OCI-LY7 (cell line): ENCODE measurements at regions not wholly inside any gene's neighbourhood (a gene's known extent, or its start where the extent isn't known, plus 50 kb on each side); places are given as distances from the start of the nearest gene placed in this dataset.
"Not testable (repeated sequence)": the region's sequence is repeated elsewhere in the genome, so short reads cannot be mapped to it uniquely, and the experiment has no call there.

Experiments
- BruUV-seq: library from RNA; stranded (reverse); fragments of 400-500 nt; replicated peaks from 2 replicates; lab custom pipeline; 2021; lab: Mats Ljungman, UMichigan
- CTCF ChIA-PET: fragments of 300-600 bp; sonication (Branson Sonifier 250); formaldehyde crosslinking; loops from one replicate; lab custom pipeline; 2022; ENCODE audit warnings: antibody characterized with exemption; ENCODE audit not compliant: unreplicated experiment; lab: Charles Lee
- POLR2A ChIA-PET: fragments of 300-600 bp; sonication (Branson Sonifier 250); formaldehyde crosslinking; loops from one replicate; lab custom pipeline; 2022; ENCODE audit warnings: antibody characterized with exemption; lab: Charles Lee
- DNase-seq: peaks from one replicate; pipeline ENCODE4 v3.0.0-alpha.2; 2015; ENCODE audit warnings: low spot score
- H2AFZ ChIP-seq: fragments of 200-600 bp; sonication (generic), shearing (Covaris generic); 2 replicates; pipeline ENCODE4 v1.6.1; 2014; ENCODE audit warnings: mild to moderate bottlenecking, antibody characterized with exemption, low read length, moderate library complexity
- H3K27ac ChIP-seq: fragments of 200-600 bp; sonication (generic); 2 replicates; pipeline ENCODE4 v1.5.1; 2014; ENCODE audit warnings: mixed run types, low read depth, mild to moderate bottlenecking, moderate library complexity, low read length, inconsistent platforms; ENCODE audit not compliant: poor library complexity, severe bottlenecking
- H3K36me3 ChIP-seq: fragments of 200-600 bp; sonication (generic); 2 replicates; pipeline ENCODE4 v1.6.1; 2014; ENCODE audit warnings: mild to moderate bottlenecking, antibody characterized with exemption, low read length, moderate library complexity, mixed read lengths; ENCODE audit not compliant: insufficient read depth
- H3K4me1 ChIP-seq: fragments of 200-600 bp; sonication (generic); 2 replicates; pipeline ENCODE4 v1.5.1; 2014; ENCODE audit warnings: mild to moderate bottlenecking, low read length; ENCODE audit not compliant: insufficient read depth, poor library complexity, severe bottlenecking
- H3K4me2 ChIP-seq: fragments of 200-600 bp; sonication (generic); 2 replicates; pipeline ENCODE4 v1.6.1; 2014; ENCODE audit warnings: mild to moderate bottlenecking, low read length
- H3K4me3 ChIP-seq: fragments of 200-600 bp; sonication (generic); 2 replicates; pipeline ENCODE4 v1.5.1; 2014; ENCODE audit warnings: mild to moderate bottlenecking, low read depth, low read length; ENCODE audit not compliant: poor library complexity, severe bottlenecking
- H3K79me2 ChIP-seq: fragments of 200-600 bp; sonication (generic); 2 replicates; pipeline ENCODE4 v1.6.1; 2016; ENCODE audit warnings: low read depth, mild to moderate bottlenecking, low read length, moderate library complexity, mixed read lengths; ENCODE audit not compliant: insufficient read depth
- H3K9me2 ChIP-seq: fragments of 200-600 bp; sonication (generic); 2 replicates; pipeline ENCODE4 v1.6.1; 2016; ENCODE audit warnings: mild to moderate bottlenecking, low read length, mixed read lengths; ENCODE audit not compliant: insufficient read depth
- H3K9me3 ChIP-seq: fragments of 200-600 bp; sonication (generic); 2 replicates; pipeline ENCODE4 v1.6.1; 2014; ENCODE audit warnings: mild to moderate bottlenecking, mixed run types, low read length, mixed read lengths
- H4K20me1 ChIP-seq: fragments of 200-600 bp; sonication (generic); 2 replicates; pipeline ENCODE4 v1.6.1; 2014; ENCODE audit warnings: mild to moderate bottlenecking, antibody characterized with exemption, low read length, moderate library complexity, mixed read lengths; ENCODE audit not compliant: insufficient read depth
- CTCF ChIP-seq: fragments of 200-600 bp; sonication (generic); conservative IDR thresholded peaks from 2 replicates; pipeline ENCODE4 v1.5.1; 2014; ENCODE audit warnings: mild to moderate bottlenecking, antibody characterized with exemption, low read length, moderate library complexity, mixed read lengths
- EZH2phosphoT487 ChIP-seq: fragments of 200-600 bp; sonication (generic); IDR thresholded peaks from 2 replicates; pipeline ENCODE4 v1.6.1; 2018; ENCODE audit warnings: low read depth, borderline replicate concordance, mild to moderate bottlenecking, mixed run types, antibody characterized with exemption, low read length, moderate library complexity, mixed read lengths
- intact Hi-C: fragments of 100-400 bp; cut with micrococcal nuclease; formaldehyde crosslinking; loops from one replicate; pipeline ENCODE4 v1.10.0; 2022; ENCODE audit not compliant: unreplicated experiment

DNA sequence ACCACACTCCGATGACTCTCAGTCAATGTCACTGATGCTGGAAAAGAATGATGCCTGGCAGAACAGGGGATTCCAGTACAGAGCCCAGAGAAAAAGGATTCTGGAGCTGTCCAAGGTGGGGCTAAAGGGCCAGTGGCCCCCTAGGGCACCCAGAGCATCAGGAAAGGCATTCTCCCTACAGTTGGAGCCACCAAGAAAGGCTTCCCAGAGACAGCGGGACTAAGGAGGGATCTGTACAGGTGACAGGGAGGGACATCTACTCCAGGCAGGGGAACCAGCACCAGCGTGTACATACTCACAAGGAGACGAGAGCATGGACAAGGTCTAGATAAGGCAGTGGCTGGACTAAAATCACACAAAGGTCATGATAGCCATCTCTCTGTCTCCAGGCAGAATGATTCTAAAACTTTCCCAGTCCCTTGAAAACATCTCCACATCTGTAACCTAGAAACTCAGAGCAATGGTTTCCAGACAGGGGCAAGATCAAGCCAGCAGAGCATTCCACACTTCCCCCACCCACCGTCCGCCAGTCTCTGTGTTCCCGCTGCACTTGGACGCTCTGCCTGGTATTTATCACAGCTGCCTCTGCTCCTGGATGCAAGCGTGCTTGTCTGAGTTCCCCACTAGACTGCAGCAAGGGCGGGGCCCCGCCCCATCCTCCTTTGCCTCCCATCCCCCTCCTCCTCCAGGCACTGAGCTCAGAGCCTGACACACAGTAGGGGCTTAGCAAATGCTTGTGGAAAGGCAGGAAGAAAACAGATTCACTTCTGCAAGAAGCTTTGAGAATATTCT is 111.6 kb upstream of the ZC3H12A start:
- Histone ChIP-seq H3K36me3 (no peaks in the 10 kb centered on the region), H3K9me2 (no peaks in the 10 kb centered on the region), H3K4me3 (no peak overlapping the region), H3K4me1 (no peaks in the 10 kb centered on the region), H3K9me3 (no peaks in the 10 kb centered on the region), H3K79me2 (no peaks in the 10 kb centered on the region), H3K27ac (no peak overlapping the region), H4K20me1 (no peaks in the 10 kb centered on the region), H2AFZ (no peak overlapping the region), H3K4me2 (no peak overlapping the region)
- ChIA-PET CTCF (no interaction called here), POLR2A (no interaction called here)
- no peak for DNase-seq
- TF ChIP-seq CTCF: no peak
- no peak for TF ChIP-seq EZH2phosphoT487
- intact Hi-C loops: no loop called here
- BruUV-seq: no TSS peak

DNA sequence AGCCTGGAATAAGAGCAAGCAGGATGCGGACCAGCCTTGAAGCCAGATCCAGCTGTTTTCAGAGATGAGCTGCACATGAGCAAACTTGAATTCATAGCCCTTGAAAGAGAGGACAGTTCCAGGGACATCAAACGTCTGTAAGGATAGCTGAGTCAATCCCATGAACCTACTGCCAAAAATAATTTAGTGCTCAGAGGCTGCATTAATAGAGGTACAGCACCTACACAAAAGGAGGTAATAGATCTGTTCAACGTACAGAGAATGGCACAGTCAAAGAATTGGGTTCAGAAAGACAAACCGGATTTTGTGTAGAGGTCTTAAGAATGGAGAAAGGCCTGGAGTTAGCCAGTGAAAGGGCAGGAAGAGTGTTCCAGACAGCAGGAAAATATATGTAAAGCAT is 110.8 kb upstream of the ZC3H12A start:
- Histone ChIP-seq H4K20me1 (no peaks in the 10 kb centered on the region), H3K9me2 (no peaks in the 10 kb centered on the region), H3K79me2 (no peaks in the 10 kb centered on the region), H3K36me3 (no peaks in the 10 kb centered on the region), H2AFZ (no peak overlapping the region), H3K9me3 (no peaks in the 10 kb centered on the region), H3K4me2 (no peak overlapping the region), H3K4me1 (no peaks in the 10 kb centered on the region), H3K4me3 (no peak overlapping the region), H3K27ac (no peak overlapping the region)
- no TSS peak for BruUV-seq
- TF ChIP-seq EZH2phosphoT487 (no peak), CTCF (no peak)
- CTCF ChIA-PET: no interaction called here
- POLR2A ChIA-PET: no interaction called here
- no peak for DNase-seq
- intact Hi-C loops: no loop called here

GRCh38 chr1:37368665-37369315 is 105.6 kb upstream of the ZC3H12A start:
- H3K79me2 ChIP-seq, intact Hi-C loops, DNase-seq, H3K4me1 ChIP-seq, CTCF ChIA-PET, H3K9me2 ChIP-seq, H4K20me1 ChIP-seq, H3K9me3 ChIP-seq, H3K27ac ChIP-seq, H2AFZ ChIP-seq, H3K4me2 ChIP-seq, POLR2A ChIA-PET, H3K4me3 ChIP-seq, H3K36me3 ChIP-seq, BruUV-seq: not testable (repeated sequence)
